PC-3 (cell line): ENCODE measurements at regions not wholly inside any gene's neighbourhood (a gene's known extent, or its start where the extent isn't known, plus 50 kb on each side); places are given as distances from the start of the nearest gene placed in this dataset.
"Not testable (repeated sequence)": the region's sequence is repeated elsewhere in the genome, so short reads cannot be mapped to it uniquely, and the experiment has no call there.

ENCODE experiments used
- CTCF ChIP-seq: fragments of 300-600 bp; sonication (generic); conservative IDR thresholded peaks from 2 replicates; pipeline ENCODE4 v1.5.1; 2017; ENCODE audit warnings: antibody characterized with exemption, low read depth, mild to moderate bottlenecking, low read length
- EZH2 ChIP-seq: fragments of 300-600 bp; sonication (generic); IDR thresholded peaks from one replicate; pipeline ENCODE4 v1.6.1; 2017; ENCODE audit warnings: antibody characterized with exemption, mild to moderate bottlenecking, low read length; ENCODE audit not compliant: unreplicated experiment
- EZH2phosphoT487 ChIP-seq: fragments of 300-600 bp; sonication (generic); IDR thresholded peaks from 2 replicates; pipeline ENCODE4 v1.6.1; 2018; ENCODE audit warnings: mild to moderate bottlenecking, antibody characterized with exemption, low read length, borderline replicate concordance

GRCh38 chr5:50280461-50280860, 160.6 kb downstream of the EMB start:
- TF ChIP-seq CTCF, EZH2phosphoT487, EZH2: not testable (repeated sequence)
